Activated T-cell treated with anti-CD3 and anti-CD28 coated beads, Interleukin-2, amount 50 U/mL, for 4 hours (primary cell): ENCODE measurements at regions not wholly inside any gene's neighbourhood (a gene's known extent, or its start where the extent isn't known, plus 50 kb on each side); places are given as distances from the start of the nearest gene placed in this dataset.
"Not testable (repeated sequence)": the region's sequence is repeated elsewhere in the genome, so short reads cannot be mapped to it uniquely, and the experiment has no call there.

Experiments
- ATAC-seq, 2 donors: fragments of 200-7000 bp; cut with Tn5 transposase; one replicate each; pipeline ENCODE4 v1.10.0; 2021
- DNase-seq: peaks from one replicate; pipeline ENCODE4 v3.0.0-alpha.2; 2020
- H3K27me3 Mint-ChIP-seq: one replicate; pipeline ENCODE4 v1.8.0; 2021; ENCODE audit warnings: low read depth, mixed read lengths
- H3K36me3 Mint-ChIP-seq: one replicate; pipeline ENCODE4 v1.8.0; 2022; ENCODE audit warnings: mixed read lengths; ENCODE audit not compliant: insufficient read depth
- H3K4me1 Mint-ChIP-seq: one replicate; pipeline ENCODE4 v1.8.0; 2021; ENCODE audit warnings: low read depth, mixed read lengths
- H3K4me3 Mint-ChIP-seq: one replicate; pipeline ENCODE4 v1.8.0; 2021; ENCODE audit warnings: mild to moderate bottlenecking, moderate library complexity, mixed read lengths
- H3K9me3 Mint-ChIP-seq: one replicate; pipeline ENCODE4 v1.8.0; 2021; ENCODE audit warnings: mixed read lengths

GRCh38 chr3:152754303-152754702, 80.6 kb upstream of the P2RY1 start:
- Mint-ChIP-seq H3K4me3 (no peak overlapping the region), H3K36me3 (no peaks in the 10 kb centered on the region), H3K4me1 (no peaks in the 10 kb centered on the region), H3K27me3 (no peaks in the 10 kb centered on the region), H3K9me3 (no peaks in the 10 kb centered on the region)
- ATAC-seq (no peak), DNase-seq (no peak)

DNA sequence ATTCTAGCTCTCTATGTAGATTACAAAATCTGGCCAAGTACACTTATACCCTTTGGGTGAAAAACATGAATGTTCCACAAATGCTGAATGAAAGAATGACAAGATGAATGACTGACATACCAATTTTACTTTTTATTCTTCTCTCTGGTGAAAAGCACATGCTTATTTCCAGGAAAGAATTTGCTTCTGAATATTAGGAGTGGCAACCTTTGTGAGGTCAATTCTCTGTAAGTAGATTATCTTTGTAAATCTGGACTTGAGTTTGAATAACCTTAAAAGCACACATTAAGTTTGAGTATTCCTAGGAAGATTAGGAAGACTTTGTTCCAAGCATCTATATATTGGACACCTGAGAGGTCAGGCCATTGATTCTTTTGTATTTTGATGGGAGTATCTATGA, 78.1 kb upstream of the P2RY1 start:
- Mint-ChIP-seq H3K27me3 (no peaks in the 10 kb centered on the region), H3K36me3 (no peaks in the 10 kb centered on the region), H3K9me3 (no peaks in the 10 kb centered on the region), H3K4me3 (no peak overlapping the region), H3K4me1 (no peaks in the 10 kb centered on the region)
- DNase-seq, result no peak
- no peak for ATAC-seq

DNA sequence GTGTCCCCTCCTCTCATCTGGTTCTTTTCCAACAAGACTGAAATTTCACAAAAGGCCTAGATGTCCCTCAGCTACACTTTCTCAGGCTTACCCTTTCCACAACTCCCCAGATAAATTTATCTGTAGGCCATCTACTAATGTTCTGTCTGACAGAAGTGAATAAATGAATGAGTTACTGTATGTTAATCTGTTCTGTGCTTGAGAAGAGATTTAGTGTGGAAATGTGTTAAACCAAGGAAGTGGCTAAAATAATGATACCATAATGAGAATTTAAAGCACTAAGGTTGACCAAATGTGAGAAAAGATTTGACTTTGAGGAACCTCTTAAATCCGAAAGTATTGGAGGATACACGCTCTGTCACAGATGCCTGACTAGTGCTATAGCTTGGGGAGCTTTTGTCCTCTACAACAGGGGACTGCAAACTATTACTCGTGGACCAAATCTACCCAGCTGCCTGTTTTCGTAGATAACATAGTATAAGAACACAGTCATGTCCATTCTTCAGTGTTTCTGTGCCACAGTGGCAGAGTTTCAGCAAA, 74.8 kb upstream of the P2RY1 start:
- DNase-seq (no peak), ATAC-seq (no peak)
- Mint-ChIP-seq H3K4me1 (no peaks in the 10 kb centered on the region), H3K9me3 (peaks cover 12% of the 10 kb centered on the region), H3K36me3 (no peaks in the 10 kb centered on the region), H3K4me3 (no peak overlapping the region), H3K27me3 (no peaks in the 10 kb centered on the region)

- ATAC-seq (no peak), DNase-seq (no peak)
- Mint-ChIP-seq H3K4me1 (no peaks in the 10 kb centered on the region), H3K4me3 (no peak overlapping the region), H3K36me3 (no peaks in the 10 kb centered on the region), H3K27me3 (no peaks in the 10 kb centered on the region), H3K9me3 (peaks cover 16% of the 10 kb centered on the region)
Measured at GRCh38 chr3:152760591-152760990, 74.3 kb upstream of the P2RY1 start.

DNA sequence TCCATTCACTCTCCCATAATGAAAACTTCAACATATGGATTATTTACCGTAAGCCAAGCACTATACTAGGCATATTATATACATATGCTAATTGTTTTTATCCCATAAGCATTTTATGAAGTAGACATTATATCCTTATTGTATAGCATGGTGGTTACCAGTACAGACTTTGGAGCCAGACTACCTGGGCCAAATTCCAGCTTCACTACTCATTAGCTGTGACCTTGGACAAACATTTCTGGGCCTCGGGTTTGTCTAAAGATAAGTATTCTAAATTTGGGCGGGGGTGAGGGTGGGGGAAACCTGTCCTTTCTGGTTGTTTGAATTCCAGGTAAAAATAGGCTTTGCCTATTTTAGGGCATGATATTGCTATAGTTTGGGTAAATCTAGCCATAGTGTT, 66.5 kb upstream of the P2RY1 start:
- no peaks in the 10 kb centered on the region for H3K4me1 Mint-ChIP-seq
- DNase-seq (no peak), ATAC-seq (no peak)
- peaks cover 13% of the 10 kb centered on the region for H3K9me3 Mint-ChIP-seq
- H3K27me3 Mint-ChIP-seq, result no peaks in the 10 kb centered on the region
- no peaks in the 10 kb centered on the region for H3K36me3 Mint-ChIP-seq
- no peak overlapping the region for H3K4me3 Mint-ChIP-seq

GRCh38 chr3:152769523-152769922, 65.4 kb upstream of the P2RY1 start:
- H3K9me3 Mint-ChIP-seq, result peaks cover 9% of the 10 kb centered on the region
- no peaks in the 10 kb centered on the region for H3K27me3 Mint-ChIP-seq
- no peak overlapping the region for H3K4me3 Mint-ChIP-seq

DNA sequence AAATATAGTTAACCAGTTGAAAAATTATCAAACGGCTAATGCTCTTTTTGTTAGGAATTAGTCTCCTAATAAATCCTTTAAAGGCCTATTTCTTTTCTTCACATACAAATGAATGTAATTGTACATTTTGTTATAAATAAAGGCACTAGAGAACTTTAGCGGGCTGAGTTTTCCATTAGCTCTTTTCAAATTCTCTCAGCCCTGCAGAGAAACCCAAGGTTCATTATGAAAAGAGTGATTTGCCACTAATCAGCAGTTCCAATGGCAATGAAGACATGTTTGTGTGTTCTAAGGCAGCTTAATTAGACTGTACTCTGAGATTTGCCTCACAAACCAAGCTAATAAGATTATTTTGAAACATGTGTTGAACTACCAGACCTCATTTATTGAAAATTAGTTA, 64.6 kb upstream of the P2RY1 start:
- no peaks in the 10 kb centered on the region for H3K36me3 Mint-ChIP-seq
- H3K4me1 Mint-ChIP-seq, result no peaks in the 10 kb centered on the region
- no peak for DNase-seq
- H3K9me3 Mint-ChIP-seq, result peaks cover 2% of the 10 kb centered on the region
- no peaks in the 10 kb centered on the region for H3K27me3 Mint-ChIP-seq
- ATAC-seq, result no peak
- no peak overlapping the region for H3K4me3 Mint-ChIP-seq

More at GRCh38 chr3:152769523-152769922, 65.4 kb upstream of the P2RY1 start:
- ATAC-seq, result no peak
- Mint-ChIP-seq H3K36me3 (no peaks in the 10 kb centered on the region), H3K4me1 (no peaks in the 10 kb centered on the region)
- no peak for DNase-seq

GRCh38 chr3:152771120-152771519, 63.8 kb upstream of the P2RY1 start:
- no peak for ATAC-seq
- H3K4me1 Mint-ChIP-seq, result no peaks in the 10 kb centered on the region
- no peak overlapping the region for H3K4me3 Mint-ChIP-seq
- no peaks in the 10 kb centered on the region for H3K9me3 Mint-ChIP-seq
- DNase-seq, result no peak
- H3K27me3 Mint-ChIP-seq, result no peaks in the 10 kb centered on the region
- H3K36me3 Mint-ChIP-seq, result no peaks in the 10 kb centered on the region

DNA sequence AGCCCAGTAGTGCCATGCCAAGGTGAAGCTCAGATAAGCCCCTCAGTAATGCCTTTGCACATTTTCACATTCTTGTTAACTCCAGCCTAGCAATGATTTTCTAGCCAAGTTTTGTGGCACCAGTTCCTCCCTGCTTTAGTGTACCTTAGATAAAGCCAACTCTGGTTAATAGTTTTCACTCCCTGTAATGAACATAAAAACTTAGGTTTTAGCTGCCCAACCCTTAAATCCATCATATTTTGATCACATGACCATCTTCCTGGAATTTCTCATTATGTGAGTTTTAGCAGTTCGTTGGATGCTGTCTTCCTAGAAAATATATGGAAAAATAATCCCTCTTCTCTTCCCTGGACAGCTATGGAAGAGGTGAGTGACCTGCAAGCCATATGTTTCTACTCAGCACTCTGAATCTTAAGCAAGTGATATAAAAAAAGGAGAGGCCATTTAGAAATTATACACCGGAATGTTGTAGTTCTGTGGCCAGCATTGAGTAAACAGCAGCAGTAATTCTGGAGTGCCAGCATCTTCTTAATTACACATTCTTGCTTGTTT, 62.2 kb upstream of the P2RY1 start:
- no peaks in the 10 kb centered on the region for H3K9me3 Mint-ChIP-seq
- no peaks in the 10 kb centered on the region for H3K4me1 Mint-ChIP-seq
- H3K27me3 Mint-ChIP-seq, result no peaks in the 10 kb centered on the region

GRCh38 chr3:152773633-152774032, 61.3 kb upstream of the P2RY1 start:
- DNase-seq, result no peak
- Mint-ChIP-seq H3K4me3 (no peak overlapping the region), H3K36me3 (no peaks in the 10 kb centered on the region), H3K9me3 (no peaks in the 10 kb centered on the region), H3K27me3 (no peaks in the 10 kb centered on the region), H3K4me1 (no peaks in the 10 kb centered on the region)
- no peak for ATAC-seq

More for the DNA sequence above, 62.2 kb upstream of the P2RY1 start:
- no peak for DNase-seq
- ATAC-seq, result no peak
- Mint-ChIP-seq H3K4me3 (no peak overlapping the region), H3K36me3 (no peaks in the 10 kb centered on the region)

DNA sequence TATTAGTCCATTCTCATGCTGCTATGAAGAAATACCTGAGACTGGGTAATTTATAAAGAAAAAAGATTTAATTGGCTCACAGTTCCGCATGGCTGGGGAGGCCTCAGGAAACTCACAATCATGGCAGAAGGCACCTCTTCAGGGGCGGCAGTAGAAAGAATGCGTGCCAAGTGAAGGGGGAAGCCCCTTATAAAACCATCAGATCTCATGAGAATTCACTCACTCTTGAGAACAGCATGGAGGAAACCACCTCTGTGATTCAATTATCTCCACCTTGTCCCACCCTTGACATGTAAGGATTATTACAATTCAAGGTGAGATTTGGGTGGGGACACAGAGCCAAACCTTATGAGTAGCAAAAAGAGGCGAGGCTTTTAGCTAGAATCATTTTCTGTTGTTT, 60.7 kb upstream of the P2RY1 start:
- not testable (repeated sequence) for H3K4me1 Mint-ChIP-seq, DNase-seq, H3K9me3 Mint-ChIP-seq, ATAC-seq, H3K27me3 Mint-ChIP-seq, H3K4me3 Mint-ChIP-seq, H3K36me3 Mint-ChIP-seq

GRCh38 chr3:152778022-152778421, 56.9 kb upstream of the P2RY1 start:
- DNase-seq (no peak), ATAC-seq (no peak)
- H3K4me1 Mint-ChIP-seq, result no peaks in the 10 kb centered on the region
- no peaks in the 10 kb centered on the region for H3K36me3 Mint-ChIP-seq
- no peaks in the 10 kb centered on the region for H3K27me3 Mint-ChIP-seq
- H3K9me3 Mint-ChIP-seq, result no peaks in the 10 kb centered on the region
- no peak overlapping the region for H3K4me3 Mint-ChIP-seq

DNA sequence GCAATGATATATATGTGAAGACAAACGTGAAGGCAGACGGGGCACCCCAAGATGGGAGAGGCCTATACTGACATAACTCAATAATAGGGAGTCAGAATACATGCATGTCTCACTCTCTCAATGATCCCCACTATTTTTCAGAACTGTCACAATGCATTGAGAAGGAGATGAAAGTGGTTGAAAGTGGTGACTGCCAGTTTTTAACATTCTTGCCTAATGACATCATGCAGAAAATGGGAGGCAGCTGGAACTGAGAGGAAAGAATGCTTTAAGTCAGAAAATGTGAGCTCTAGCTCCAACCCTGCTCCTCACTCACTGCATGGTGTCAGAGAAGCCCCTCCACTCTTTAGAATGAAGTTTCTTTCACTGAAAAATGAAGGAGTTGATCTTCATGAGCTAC, 55.3 kb upstream of the P2RY1 start:
- Mint-ChIP-seq H3K36me3 (no peaks in the 10 kb centered on the region), H3K4me3 (no peak overlapping the region), H3K4me1 (no peaks in the 10 kb centered on the region), H3K9me3 (no peaks in the 10 kb centered on the region), H3K27me3 (no peaks in the 10 kb centered on the region)
- DNase-seq (no peak), ATAC-seq (no peak)

DNA sequence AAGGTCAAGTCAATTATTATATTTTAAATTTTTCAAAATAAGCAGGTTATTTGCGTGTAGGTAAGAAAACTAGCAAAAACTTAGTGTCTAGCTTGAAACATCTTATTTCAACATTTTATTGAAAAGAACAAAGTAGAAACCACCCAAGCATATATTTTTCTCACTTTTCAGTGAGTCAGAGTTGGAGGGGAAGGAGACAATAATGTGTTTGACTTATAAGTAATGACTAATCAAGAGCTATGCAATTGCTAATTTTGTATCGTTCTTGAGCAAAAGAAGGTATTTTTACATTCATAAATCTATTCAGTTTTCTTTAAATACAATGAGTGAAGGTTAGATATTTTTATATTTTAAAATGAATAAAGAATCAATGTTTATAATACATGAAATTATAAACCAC, 54.4 kb upstream of the P2RY1 start:
- ATAC-seq, result no peak
- no peaks in the 10 kb centered on the region for H3K27me3 Mint-ChIP-seq
- no peaks in the 10 kb centered on the region for H3K36me3 Mint-ChIP-seq
- H3K9me3 Mint-ChIP-seq, result no peaks in the 10 kb centered on the region
- no peak for DNase-seq
- H3K4me1 Mint-ChIP-seq, result no peaks in the 10 kb centered on the region
- H3K4me3 Mint-ChIP-seq, result no peak overlapping the region

DNA sequence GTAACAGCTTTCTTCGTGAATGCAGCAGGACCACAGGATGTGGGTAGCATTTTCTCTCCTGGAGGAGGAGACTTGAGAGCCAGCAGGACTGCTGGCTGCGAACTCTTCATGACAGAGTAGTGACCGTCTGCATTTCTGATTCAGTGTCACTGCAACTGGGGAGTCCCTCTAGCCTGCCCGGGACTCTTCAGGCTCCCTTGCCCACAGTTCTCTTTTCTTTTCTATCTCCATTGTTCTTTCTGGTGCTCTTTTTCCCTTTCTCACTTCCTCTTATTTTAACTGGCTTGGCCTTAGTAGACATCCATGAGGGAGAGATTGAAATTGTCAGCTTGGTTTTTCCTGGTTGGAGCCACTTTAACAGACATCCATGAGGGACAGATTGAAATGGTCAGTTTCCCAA, 49.9 kb upstream of the P2RY1 start:
- no peak overlapping the region for H3K4me3 Mint-ChIP-seq
- DNase-seq (no peak), ATAC-seq (no peak)
- no peaks in the 10 kb centered on the region for H3K27me3 Mint-ChIP-seq
- no peaks in the 10 kb centered on the region for H3K36me3 Mint-ChIP-seq
- peaks cover 6% of the 10 kb centered on the region for H3K9me3 Mint-ChIP-seq
- no peaks in the 10 kb centered on the region for H3K4me1 Mint-ChIP-seq
